Type B pancreatic cell (in vitro differentiated cells): ENCODE measurements at regions not wholly inside any gene's neighbourhood (a gene's known extent, or its start where the extent isn't known, plus 50 kb on each side); places are given as distances from the start of the nearest gene placed in this dataset.

Source experiments
- DNase-seq: peaks from one replicate; pipeline ENCODE4 v3.0.0; 2021; ENCODE audit warnings: mixed read lengths; ENCODE audit not compliant: unreplicated experiment; ENCODE audit errors: extremely low spot score
- H3K27ac Mint-ChIP-seq: 2 replicates; pipeline ENCODE4 v1.8.0; 2021; ENCODE audit warnings: mild to moderate bottlenecking, mixed read lengths
- H3K27me3 Mint-ChIP-seq: 2 replicates; pipeline ENCODE4 v1.8.0; 2021; ENCODE audit warnings: mixed read lengths
- H3K36me3 Mint-ChIP-seq: 2 replicates; pipeline ENCODE4 v1.8.0; 2021; ENCODE audit warnings: mixed read lengths
- H3K4me1 Mint-ChIP-seq: one replicate; pipeline ENCODE4 v1.8.0; 2021; ENCODE audit warnings: mixed read lengths; ENCODE audit not compliant: unreplicated experiment
- H3K4me3 Mint-ChIP-seq: 2 replicates; pipeline ENCODE4 v1.8.0; 2021; ENCODE audit warnings: mild to moderate bottlenecking, mixed read lengths
- H3K9me3 Mint-ChIP-seq: 2 replicates; pipeline ENCODE4 v1.8.0; 2021; ENCODE audit warnings: mixed read lengths
- CTCF ChIP-seq: fragments of 200-600 bp; sonication (generic); conservative IDR thresholded peaks from 2 replicates; pipeline ENCODE4 v1.5.0; 2021; ENCODE audit warnings: antibody characterized with exemption, mild to moderate bottlenecking

- DNase-seq: no peak
- H3K27me3 Mint-ChIP-seq: no peaks in the 10 kb centered on the region
- no peak overlapping the region for H3K4me3 Mint-ChIP-seq
- TF ChIP-seq CTCF: no peak
- H3K27ac Mint-ChIP-seq: no peak overlapping the region
- H3K4me1 Mint-ChIP-seq: peaks cover 8% of the 10 kb centered on the region
- H3K9me3 Mint-ChIP-seq: no peaks in the 10 kb centered on the region
- H3K36me3 Mint-ChIP-seq: no peaks in the 10 kb centered on the region
These were observed 62.1 kb downstream of the CRPPA start for GRCh38 chr7:16359216-16359615.

GRCh38 chr7:16357921-16358320, 63.4 kb downstream of the CRPPA start:
- Mint-ChIP-seq H3K27me3 (no peaks in the 10 kb centered on the region), H3K27ac (no peak overlapping the region), H3K36me3 (no peaks in the 10 kb centered on the region), H3K4me1 (peaks cover 8% of the 10 kb centered on the region), H3K4me3 (no peak overlapping the region), H3K9me3 (no peaks in the 10 kb centered on the region)
- no peak for DNase-seq
- TF ChIP-seq CTCF: no peak

- H3K27ac Mint-ChIP-seq: no peak overlapping the region
- no peaks in the 10 kb centered on the region for H3K9me3 Mint-ChIP-seq
- TF ChIP-seq CTCF: no peak
- no peaks in the 10 kb centered on the region for H3K36me3 Mint-ChIP-seq
- no peaks in the 10 kb centered on the region for H3K27me3 Mint-ChIP-seq
- DNase-seq: no peak
- H3K4me1 Mint-ChIP-seq: peaks cover 8% of the 10 kb centered on the region
- no peak overlapping the region for H3K4me3 Mint-ChIP-seq
These were observed 63.9 kb downstream of the CRPPA start for GRCh38 chr7:16357474-16357873.

- Mint-ChIP-seq H3K9me3 (peaks cover 6% of the 10 kb centered on the region), H3K4me1 (peaks cover 8% of the 10 kb centered on the region), H3K4me3 (peak overlapping the region; percentile 18), H3K27ac (no peak overlapping the region), H3K36me3 (no peaks in the 10 kb centered on the region), H3K27me3 (no peaks in the 10 kb centered on the region)
- DNase-seq: no peak
- no peak for TF ChIP-seq CTCF
These were observed 64.9 kb downstream of the CRPPA start for GRCh38 chr7:16356301-16356958.

GRCh38 chr7:16354573-16354972, 66.8 kb downstream of the CRPPA start:
- Mint-ChIP-seq H3K27ac (no peak overlapping the region), H3K9me3 (peaks cover 9% of the 10 kb centered on the region), H3K4me1 (peaks cover 8% of the 10 kb centered on the region), H3K27me3 (no peaks in the 10 kb centered on the region), H3K36me3 (no peaks in the 10 kb centered on the region), H3K4me3 (no peak overlapping the region)
- TF ChIP-seq CTCF: no peak
- DNase-seq: no peak

- Mint-ChIP-seq H3K9me3 (peaks cover 9% of the 10 kb centered on the region), H3K4me3 (no peak overlapping the region), H3K27me3 (no peaks in the 10 kb centered on the region), H3K27ac (no peak overlapping the region), H3K4me1 (peaks cover 10% of the 10 kb centered on the region), H3K36me3 (no peaks in the 10 kb centered on the region)
- no peak for DNase-seq
- TF ChIP-seq CTCF: no peak
These were observed 68.1 kb downstream of the CRPPA start for GRCh38 chr7:16353226-16353625.
